ENCODE measurements at regions not wholly inside any gene's neighbourhood (a gene's known extent, or its start where the extent isn't known, plus 50 kb on each side); places are given as distances from the start of the nearest gene placed in this dataset.

- no peak overlapping the region for H3K27ac Mint-ChIP-seq
- no peak overlapping the region for H3K4me3 ChIP-seq (ENCODE audit: control extremely low read depth in 1 of 5, extremely low read depth in 1 of 5, insufficient read depth in 1 of 5, low read depth in 2 of 5, low read length in 4 of 5)
- no peaks in the 10 kb centered on the region for H3K79me2 ChIP-seq (ENCODE audit: control insufficient read depth, insufficient read depth, low read length)
- ChIA-PET CTCF (no interaction called here), POLR2A (no interaction called here)
- no peaks in the 10 kb centered on the region for H3K9me3 ChIP-seq (ENCODE audit: control extremely low read depth in 1 of 3, control insufficient read depth in 2 of 3, insufficient read depth in 1 of 3, low read length in 2 of 3)
- H2AFZ ChIP-seq (ENCODE audit: insufficient read depth, low read depth, low read length, poor library complexity, severe bottlenecking) = no peak overlapping the region
- peaks cover 26% of the 10 kb centered on the region for H3K27me3 Mint-ChIP-seq
- H3K36me3 ChIP-seq (replicated peaks in 1 of 2; ENCODE audit: control extremely low read depth in 1 of 2, control insufficient read depth in 1 of 2, extremely low read depth in 1 of 2, insufficient read depth in 2 of 2, low read length in 1 of 2) = no peaks in the 10 kb centered on the region
- no peak overlapping the region for H3K9ac ChIP-seq (ENCODE audit: low read length)
- peaks cover 0 to 5% (median 0%) of the 10 kb centered on the region in 4 experiments for H3K27me3 ChIP-seq (replicated peaks in 1 of 4; ENCODE audit: control extremely low read depth in 1 of 4, control insufficient read depth in 3 of 4, insufficient read depth in 4 of 4, low read length in 3 of 4)
- TF ChIP-seq EZH2 (IDR thresholded peaks at IDR 0.05; ENCODE audit: borderline replicate concordance, insufficient read depth, low read depth, low read length, poor library complexity, severe bottlenecking) = no peak
- TF ChIP-seq, protein P1, sequence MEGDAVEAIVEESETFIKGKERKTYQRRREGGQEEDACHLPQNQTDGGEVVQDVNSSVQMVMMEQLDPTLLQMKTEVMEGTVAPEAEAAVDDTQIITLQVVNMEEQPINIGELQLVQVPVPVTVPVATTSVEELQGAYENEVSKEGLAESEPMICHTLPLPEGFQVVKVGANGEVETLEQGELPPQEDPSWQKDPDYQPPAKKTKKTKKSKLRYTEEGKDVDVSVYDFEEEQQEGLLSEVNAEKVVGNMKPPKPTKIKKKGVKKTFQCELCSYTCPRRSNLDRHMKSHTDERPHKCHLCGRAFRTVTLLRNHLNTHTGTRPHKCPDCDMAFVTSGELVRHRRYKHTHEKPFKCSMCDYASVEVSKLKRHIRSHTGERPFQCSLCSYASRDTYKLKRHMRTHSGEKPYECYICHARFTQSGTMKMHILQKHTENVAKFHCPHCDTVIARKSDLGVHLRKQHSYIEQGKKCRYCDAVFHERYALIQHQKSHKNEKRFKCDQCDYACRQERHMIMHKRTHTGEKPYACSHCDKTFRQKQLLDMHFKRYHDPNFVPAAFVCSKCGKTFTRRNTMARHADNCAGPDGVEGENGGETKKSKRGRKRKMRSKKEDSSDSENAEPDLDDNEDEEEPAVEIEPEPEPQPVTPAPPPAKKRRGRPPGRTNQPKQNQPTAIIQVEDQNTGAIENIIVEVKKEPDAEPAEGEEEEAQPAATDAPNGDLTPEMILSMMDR (IDR thresholded peaks at IDR 0.05) = no peak
- no peak overlapping the region for H3K27ac ChIP-seq (ENCODE audit: low read length in 2 of 2)
- no peak overlapping the region for H3K4me2 ChIP-seq (replicated peaks; ENCODE audit: low read depth, low read length, poor library complexity, severe bottlenecking)
- 54% methylated on average over 16 of the region's 22 CpGs for WGBS (ENCODE audit: insufficient coverage)
- peaks cover 7% of the 10 kb centered on the region for H3K4me1 Mint-ChIP-seq
- intact Hi-C loops (cut with micrococcal nuclease) = no loop called here
- H3K9me3 Mint-ChIP-seq (ENCODE audit: insufficient read depth) = no peaks in the 10 kb centered on the region
- H4K20me1 ChIP-seq (ENCODE audit: control insufficient read depth, insufficient read depth, low read length, poor library complexity, severe bottlenecking) = no peaks in the 10 kb centered on the region
- no peaks in the 10 kb centered on the region for H3K4me1 ChIP-seq (ENCODE audit: control insufficient read depth in 2 of 2, insufficient read depth in 2 of 2, low read length in 2 of 2)
- no peak overlapping the region for H3K4me3 Mint-ChIP-seq
- ATAC-seq (ENCODE audit: low read depth) (no peak), DNase-seq (no peak)
Observed at GRCh38 chr1:19010995-19011844, 54.7 kb upstream of the IFFO2 start.

DNA sequence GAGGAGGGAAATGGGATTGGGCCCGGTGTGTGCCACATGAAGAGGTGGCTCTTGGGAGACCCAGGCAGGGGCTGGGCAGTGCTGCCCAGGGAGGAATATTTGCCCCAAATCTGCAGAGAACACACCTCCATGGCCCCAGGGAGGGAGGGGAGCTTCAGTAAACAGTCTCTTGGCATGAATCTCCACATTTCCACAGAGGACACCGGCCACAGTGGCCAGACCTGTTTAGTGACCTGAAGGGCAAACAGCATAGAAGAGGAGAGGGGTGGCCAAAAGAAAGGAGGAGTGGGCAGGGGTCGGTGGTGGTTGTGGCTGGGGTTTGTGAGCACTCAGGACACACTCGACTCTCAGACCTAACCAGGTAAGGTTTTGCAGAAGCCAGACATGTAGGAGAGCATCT, 54.0 kb upstream of the IFFO2 start:
- CTCF ChIA-PET = no interaction called here
- Histone ChIP-seq H3K9me3 (ENCODE audit: control extremely low read depth in 1 of 3, control insufficient read depth in 2 of 3, insufficient read depth in 1 of 3, low read length in 2 of 3) (no peaks in the 10 kb centered on the region), H4K20me1 (ENCODE audit: control insufficient read depth, insufficient read depth, low read length, poor library complexity, severe bottlenecking) (no peaks in the 10 kb centered on the region), H3K4me1 (ENCODE audit: control insufficient read depth in 2 of 2, insufficient read depth in 2 of 2, low read length in 2 of 2) (no peaks in the 10 kb centered on the region), H3K36me3 (replicated peaks in 1 of 2; ENCODE audit: control extremely low read depth in 1 of 2, control insufficient read depth in 1 of 2, extremely low read depth in 1 of 2, insufficient read depth in 2 of 2, low read length in 1 of 2) (no peaks in the 10 kb centered on the region), H3K9ac (ENCODE audit: low read length) (no peak overlapping the region), H3K27me3 (replicated peaks in 1 of 4; ENCODE audit: control extremely low read depth in 1 of 4, control insufficient read depth in 3 of 4, insufficient read depth in 4 of 4, low read length in 3 of 4) (peaks cover 0 to 8% (median 1%) of the 10 kb centered on the region in 4 experiments), H3K4me2 (replicated peaks; ENCODE audit: low read depth, low read length, poor library complexity, severe bottlenecking) (no peak overlapping the region), H3K27ac (ENCODE audit: low read length in 2 of 2) (no peak overlapping the region), H3K79me2 (ENCODE audit: control insufficient read depth, insufficient read depth, low read length) (no peaks in the 10 kb centered on the region), H2AFZ (ENCODE audit: insufficient read depth, low read depth, low read length, poor library complexity, severe bottlenecking) (no peak overlapping the region), H3K4me3 (ENCODE audit: control extremely low read depth in 1 of 5, extremely low read depth in 1 of 5, insufficient read depth in 1 of 5, low read depth in 2 of 5, low read length in 4 of 5) (no peak overlapping the region)
- peaks cover 7% of the 10 kb centered on the region for H3K4me1 Mint-ChIP-seq
- no peak overlapping the region for H3K27ac Mint-ChIP-seq
- no peak overlapping the region for H3K4me3 Mint-ChIP-seq
- POLR2A ChIA-PET = no interaction called here
- no peaks in the 10 kb centered on the region for H3K9me3 Mint-ChIP-seq (ENCODE audit: insufficient read depth)
- 90% methylated on average over 3 of the region's 4 CpGs for WGBS (ENCODE audit: insufficient coverage)
- ATAC-seq (ENCODE audit: low read depth) = no peak
- DNase-seq = no peak
- intact Hi-C loops (cut with micrococcal nuclease) = no loop called here
- TF ChIP-seq, protein P1 (IDR thresholded peaks at IDR 0.05) = no peak
- TF ChIP-seq EZH2 (IDR thresholded peaks at IDR 0.05; ENCODE audit: borderline replicate concordance, insufficient read depth, low read depth, low read length, poor library complexity, severe bottlenecking) = no peak
- H3K27me3 Mint-ChIP-seq = peaks cover 33% of the 10 kb centered on the region

All from B cell (primary cell).